Parathyroid adenoma (tissue), 2 donors: ENCODE measurements at regions not wholly inside any gene's neighbourhood (a gene's known extent, or its start where the extent isn't known, plus 50 kb on each side); places are given as distances from the start of the nearest gene placed in this dataset.

Experiments
- H2AFZ ChIP-seq: fragments of 300-600 bp; sonication (generic); one replicate; pipeline ENCODE4 v1.7.0; 2017; ENCODE audit warnings: antibody characterized with exemption, mild to moderate bottlenecking
- H3K27ac ChIP-seq: fragments of 300-600 bp; sonication (generic); one replicate; pipeline ENCODE4 v1.7.0; 2017
- H3K27me3 ChIP-seq: fragments of 300-600 bp; sonication (generic); one replicate; pipeline ENCODE4 v1.7.0; 2017; ENCODE audit warnings: low read length; ENCODE audit not compliant: control insufficient read depth, insufficient read depth
- H3K36me3 ChIP-seq: fragments of 300-600 bp; sonication (generic); one replicate; pipeline ENCODE4 v1.7.0; 2017; ENCODE audit warnings: low read length; ENCODE audit not compliant: control insufficient read depth, insufficient read depth
- H3K4me1 ChIP-seq: fragments of 300-600 bp; sonication (generic); one replicate; pipeline ENCODE4 v1.7.0; 2017; ENCODE audit warnings: control low read depth
- H3K4me2 ChIP-seq: fragments of 300-600 bp; sonication (generic); one replicate; pipeline ENCODE4 v1.7.0; 2017; ENCODE audit warnings: low read length
- H3K4me3 ChIP-seq: fragments of 300-600 bp; sonication (generic); one replicate; pipeline ENCODE4 v1.7.0; 2017; ENCODE audit warnings: low read depth, low read length
- H3K79me2 ChIP-seq: fragments of 300-600 bp; sonication (generic); one replicate; pipeline ENCODE4 v1.7.0; 2017; ENCODE audit warnings: control low read depth
- H3K9ac ChIP-seq: fragments of 300-600 bp; sonication (generic); one replicate; pipeline ENCODE4 v1.7.0; 2017; ENCODE audit warnings: mild to moderate bottlenecking
- H3K9me3 ChIP-seq: fragments of 300-600 bp; sonication (generic); one replicate; pipeline ENCODE4 v1.7.0; 2017; ENCODE audit warnings: low read length; ENCODE audit not compliant: control insufficient read depth
- CTCF ChIP-seq: fragments of 300-600 bp; sonication (generic); IDR thresholded peaks from one replicate; pipeline ENCODE4 v1.7.0; 2017; ENCODE audit warnings: antibody characterized with exemption, mild to moderate bottlenecking
- donor health status: primary hyperparathyroidism.

GRCh38 chr11:97800891-97801290 is 1219.9 kb upstream of the CNTN5 start:
- Histone ChIP-seq H3K27ac (no peak overlapping the region), H3K79me2 (no peaks in the 10 kb centered on the region)
- no peak for TF ChIP-seq CTCF

GRCh38 chr11:97814325-97814959 is 1206.3 kb upstream of the CNTN5 start:
- Histone ChIP-seq H3K4me1 (no peaks in the 10 kb centered on the region), H3K79me2 (no peaks in the 10 kb centered on the region), H3K4me3 (no peak overlapping the region), H2AFZ (no peak overlapping the region), H3K9me3 (no peaks in the 10 kb centered on the region), H3K27ac (no peak overlapping the region), H3K9ac (no peak overlapping the region), H3K36me3 (no peaks in the 10 kb centered on the region), H3K27me3 (no peaks in the 10 kb centered on the region), H3K4me2 (no peak overlapping the region)
- TF ChIP-seq CTCF = no peak

More at GRCh38 chr11:97800891-97801290, 1219.9 kb upstream of the CNTN5 start:
- Histone ChIP-seq H3K9me3 (no peaks in the 10 kb centered on the region), H3K9ac (no peak overlapping the region), H2AFZ (no peak overlapping the region), H3K27me3 (no peaks in the 10 kb centered on the region), H3K4me3 (no peak overlapping the region), H3K36me3 (no peaks in the 10 kb centered on the region), H3K4me1 (no peaks in the 10 kb centered on the region), H3K4me2 (no peak overlapping the region)

GRCh38 chr11:97815667-97816066 is 1205.1 kb upstream of the CNTN5 start:
- Histone ChIP-seq H3K4me1 (no peaks in the 10 kb centered on the region), H3K9ac (no peak overlapping the region), H3K9me3 (no peaks in the 10 kb centered on the region), H3K4me2 (no peak overlapping the region), H3K4me3 (no peak overlapping the region), H3K36me3 (no peaks in the 10 kb centered on the region), H3K79me2 (no peaks in the 10 kb centered on the region), H3K27ac (no peak overlapping the region), H2AFZ (no peak overlapping the region), H3K27me3 (no peaks in the 10 kb centered on the region)
- TF ChIP-seq CTCF = no peak

GRCh38 chr11:97832451-97832850 is 1188.3 kb upstream of the CNTN5 start:
- Histone ChIP-seq H3K27ac (no peak overlapping the region), H3K79me2 (no peaks in the 10 kb centered on the region), H3K4me2 (no peak overlapping the region), H3K27me3 (no peaks in the 10 kb centered on the region), H3K9me3 (no peaks in the 10 kb centered on the region), H2AFZ (no peak overlapping the region), H3K4me1 (no peaks in the 10 kb centered on the region), H3K36me3 (no peaks in the 10 kb centered on the region), H3K4me3 (no peak overlapping the region), H3K9ac (no peak overlapping the region)
- no peak for TF ChIP-seq CTCF

- no peak for TF ChIP-seq CTCF
- Histone ChIP-seq H3K36me3 (no peaks in the 10 kb centered on the region), H3K4me2 (no peak overlapping the region), H3K4me1 (no peaks in the 10 kb centered on the region), H3K9me3 (no peaks in the 10 kb centered on the region), H3K4me3 (no peak overlapping the region), H3K27me3 (no peaks in the 10 kb centered on the region), H3K27ac (no peak overlapping the region), H3K79me2 (no peaks in the 10 kb centered on the region), H3K9ac (no peak overlapping the region), H2AFZ (no peak overlapping the region)
Measured at GRCh38 chr11:97833412-97833811, 1187.3 kb upstream of the CNTN5 start.
